GM12878 (cell line): ENCODE measurements at regions not wholly inside any gene's neighbourhood (a gene's known extent, or its start where the extent isn't known, plus 50 kb on each side); places are given as distances from the start of the nearest gene placed in this dataset.

Experiments used
- ATAC-seq: fragments of 200-7000 bp; cut with Tn5 transposase; 3 replicates; pipeline ENCODE4 v1.9.1; 2020; ENCODE audit warnings: mild to moderate bottlenecking, moderate library complexity
- BruUV-seq: library from RNA; stranded (reverse); fragments of 400-500 nt; replicated peaks from 2 replicates; lab custom pipeline; 2021; lab: Mats Ljungman, UMichigan
- CTCF ChIA-PET: fragments of 300-600 bp; sonication (Branson Sonifier 250); formaldehyde crosslinking; extraction: SDS; loops from one replicate; lab custom pipeline; 2021; ENCODE audit warnings: inconsistent platforms; lab: Yijun Ruan, JAX
- POLR2A ChIA-PET: fragments of 350-600 bp; formaldehyde crosslinking; extraction: SDS; loops from one replicate; lab custom pipeline; 2021; ENCODE audit warnings: inconsistent platforms; lab: Charles Lee
- RAD21 ChIA-PET: fragments of 300-600 bp; sonication (Branson Sonifier 250); formaldehyde crosslinking; loops from one replicate; lab custom pipeline; 2023; ENCODE audit warnings: antibody characterized with exemption; ENCODE audit not compliant: unreplicated experiment; lab: Charles Lee
- SMC1A ChIA-PET: fragments of 300-600 bp; sonication (Branson Sonifier 250); formaldehyde crosslinking; loops from one replicate; lab custom pipeline; 2023; ENCODE audit not compliant: unreplicated experiment, uncharacterized antibody; lab: Charles Lee
- DNase-seq: peaks from one replicate; pipeline ENCODE4 v3.0.0-alpha.2; 2011; ENCODE audit warnings: low read depth, low spot score
- FAIRE-seq: peaks from 3 replicates; lab custom pipeline; 2011; peaks lifted over from hg19 to GRCh38; lab: Jason Lieb, UNC
- H2AFZ ChIP-seq: 2 replicates; pipeline ENCODE4 v1.6.0; 2011; ENCODE audit warnings: low read depth, low read length, control low read depth; ENCODE audit not compliant: control insufficient read depth
- H3K27ac ChIP-seq: 2 replicates; pipeline ENCODE4 v1.5.1; 2011; ENCODE audit warnings: control low read depth; ENCODE audit not compliant: control insufficient read depth, insufficient read depth
- H3K27me3 ChIP-seq, 2 experiments: replicated peaks in 1 of 2; 2 replicates each; pipeline versions ENCODE4 v1.6.0 to v1.6.1; 2011; ENCODE audit warnings: low read length in 1 of 2; ENCODE audit not compliant: control insufficient read depth in 2 of 2, insufficient read depth in 2 of 2
- H3K36me3 ChIP-seq, 2 experiments: 2 replicates each; pipeline ENCODE4 v1.5.1; 2011; ENCODE audit warnings: low read length in 1 of 2; ENCODE audit not compliant: control insufficient read depth in 2 of 2, insufficient read depth in 2 of 2
- H3K4me1 ChIP-seq: 2 replicates; pipeline ENCODE4 v1.6.1; 2011; ENCODE audit warnings: mild to moderate bottlenecking, low read length, moderate library complexity, mixed read lengths; ENCODE audit not compliant: control insufficient read depth, insufficient read depth
- H3K4me2 ChIP-seq: 2 replicates; pipeline ENCODE4 v1.6.0; 2011; ENCODE audit warnings: control low read depth; ENCODE audit not compliant: control insufficient read depth, insufficient read depth
- H3K4me3 ChIP-seq: fragments of 200-600 bp; sonication (generic); 2 replicates; pipeline ENCODE4 v1.5.1; 2016
- H3K79me2 ChIP-seq: 2 replicates; pipeline ENCODE4 v1.6.0; 2011; ENCODE audit warnings: low read length; ENCODE audit not compliant: control insufficient read depth, insufficient read depth
- H3K9ac ChIP-seq: 2 replicates; pipeline ENCODE4 v1.8.0; 2011; ENCODE audit warnings: low read length, control low read depth, mixed read lengths; ENCODE audit not compliant: control insufficient read depth, insufficient read depth
- H3K9me3 ChIP-seq: replicated peaks from 3 replicates; pipeline ENCODE4 v1.5.1; 2011; ENCODE audit warnings: mild to moderate bottlenecking, low read length; ENCODE audit not compliant: control insufficient read depth, insufficient read depth
- H4K20me1 ChIP-seq: 2 replicates; pipeline ENCODE4 v1.6.0; 2011; ENCODE audit not compliant: control insufficient read depth, insufficient read depth
- CHD1 ChIP-seq: IDR thresholded peaks from 2 replicates; pipeline ENCODE4 v1.6.1; 2012; ENCODE audit warnings: low read depth, low read length, improper control_type of control experiment
- EZH2 ChIP-seq: IDR thresholded peaks from 2 replicates; pipeline ENCODE4 v1.6.1; 2012; ENCODE audit warnings: low read depth, mild to moderate bottlenecking, control low read depth, inconsistent platforms, low read length, borderline replicate concordance; ENCODE audit not compliant: control insufficient read depth
- HDGF ChIP-seq: fragments of 450-650 bp; IDR thresholded peaks from 2 replicates; pipeline ENCODE4 v1.6.1; 2016; ENCODE audit warnings: antibody characterized with exemption
- IRF4 ChIP-seq: IDR thresholded peaks from 2 replicates; pipeline ENCODE4 v1.6.1; 2011; ENCODE audit warnings: low read depth, low read length
- MYC ChIP-seq: IDR thresholded peaks from 2 replicates; pipeline ENCODE4 v1.6.1; 2011; ENCODE audit warnings: mild to moderate bottlenecking, low read length, moderate library complexity, inconsistent platforms; ENCODE audit not compliant: insufficient read depth, insufficient replicate concordance, insufficient read length, severe bottlenecking
- NR2F1 ChIP-seq: fragments of 450-650 bp; conservative IDR thresholded peaks from 2 replicates; pipeline ENCODE4 v1.6.1; 2017; ENCODE audit warnings: mild to moderate bottlenecking
- SP1 ChIP-seq: IDR thresholded peaks from one replicate; pipeline ENCODE4 v1.6.1; 2011; ENCODE audit warnings: low read depth, low read length
- WRNIP1 ChIP-seq: IDR thresholded peaks from 2 replicates; pipeline ENCODE4 v1.6.1; 2011; ENCODE audit warnings: low read depth, low read length, improper control_type of control experiment, borderline replicate concordance
- ZNF384 ChIP-seq: IDR thresholded peaks from 2 replicates; pipeline ENCODE4 v1.6.1; 2012; ENCODE audit warnings: low read depth, mild to moderate bottlenecking, low read length, improper control_type of control experiment, borderline replicate concordance
- WGBS: methylation state at CpG from one replicate; pipeline ENCODE4 v1.1.6; 2016; ENCODE audit warnings: low lambda C conversion rate; ENCODE audit not compliant: insufficient replicate concordance, insufficient coverage; ENCODE audit errors: missing lambda C conversion rate; 5-methylcytosine and 5-hydroxymethylcytosine counted together
- in situ Hi-C: fragments of 300-500 bp; cut with MboI; formaldehyde crosslinking; loops from 9 replicates; pipeline ENCODE4 v1.14.3; 2018; ENCODE audit warnings: mixed read lengths
- intact Hi-C: fragments of 100-400 bp; cut with micrococcal nuclease; formaldehyde crosslinking; loops from one replicate; pipeline ENCODE4 v1.14.2; 2022; ENCODE audit not compliant: unreplicated experiment
- TF ChIP-seq, protein P1 (sequence below): fragments of 150-350 bp; IDR thresholded peaks from 2 replicates; pipeline ENCODE4 v1.6.1; 2016; ENCODE audit warnings: low read depth, low read length
- TF ChIP-seq, protein P2 (sequence below): fragments of 450-650 bp; IDR thresholded peaks from 2 replicates; pipeline ENCODE4 v1.6.1; 2018; ENCODE audit warnings: mild to moderate bottlenecking, low read depth, moderate library complexity; ENCODE audit not compliant: partially characterized antibody
- TF ChIP-seq, protein P3 (sequence below): IDR thresholded peaks from 2 replicates; pipeline ENCODE4 v1.6.1; 2012; ENCODE audit warnings: low read length, inconsistent platforms
- TF ChIP-seq, protein P4 (sequence below): fragments of 450-650 bp; IDR thresholded peaks from 2 replicates; pipeline ENCODE4 v1.6.1; 2017; ENCODE audit warnings: borderline replicate concordance
- TF ChIP-seq, protein P5 (sequence below): IDR thresholded peaks from 2 replicates; pipeline ENCODE4 v1.6.1; 2011; ENCODE audit warnings: mild to moderate bottlenecking, low read depth, low read length, moderate library complexity; ENCODE audit not compliant: insufficient replicate concordance

DNA sequence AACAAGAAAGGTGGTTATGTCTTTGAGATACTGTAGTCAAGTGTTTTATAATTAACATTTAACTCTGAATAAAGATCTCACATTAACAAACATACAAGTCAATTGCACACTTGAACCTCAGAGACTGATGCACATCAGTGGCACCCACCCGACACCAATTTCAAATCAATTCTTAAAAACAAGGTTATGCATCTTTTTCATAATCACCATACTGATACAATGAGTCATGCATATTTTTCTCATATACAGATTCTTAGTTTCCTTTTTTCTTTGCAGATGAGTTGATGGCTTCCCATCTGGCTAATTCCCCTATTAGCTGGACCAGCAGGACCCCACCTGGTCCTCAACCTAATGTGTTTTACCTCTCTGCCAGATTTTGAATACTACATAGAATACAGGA, 136.2 kb upstream of the RPL34 start:
- no peak for ATAC-seq
- WGBS, result 0% methylated on average over 1 of the region's 1 CpG
- CTCF ChIA-PET, result no interaction called here
- in situ Hi-C loops, result no loop called here
- Histone ChIP-seq H2AFZ (no peak overlapping the region), H3K27ac (no peak overlapping the region)
- no peak for DNase-seq
- TF ChIP-seq, protein P1, sequence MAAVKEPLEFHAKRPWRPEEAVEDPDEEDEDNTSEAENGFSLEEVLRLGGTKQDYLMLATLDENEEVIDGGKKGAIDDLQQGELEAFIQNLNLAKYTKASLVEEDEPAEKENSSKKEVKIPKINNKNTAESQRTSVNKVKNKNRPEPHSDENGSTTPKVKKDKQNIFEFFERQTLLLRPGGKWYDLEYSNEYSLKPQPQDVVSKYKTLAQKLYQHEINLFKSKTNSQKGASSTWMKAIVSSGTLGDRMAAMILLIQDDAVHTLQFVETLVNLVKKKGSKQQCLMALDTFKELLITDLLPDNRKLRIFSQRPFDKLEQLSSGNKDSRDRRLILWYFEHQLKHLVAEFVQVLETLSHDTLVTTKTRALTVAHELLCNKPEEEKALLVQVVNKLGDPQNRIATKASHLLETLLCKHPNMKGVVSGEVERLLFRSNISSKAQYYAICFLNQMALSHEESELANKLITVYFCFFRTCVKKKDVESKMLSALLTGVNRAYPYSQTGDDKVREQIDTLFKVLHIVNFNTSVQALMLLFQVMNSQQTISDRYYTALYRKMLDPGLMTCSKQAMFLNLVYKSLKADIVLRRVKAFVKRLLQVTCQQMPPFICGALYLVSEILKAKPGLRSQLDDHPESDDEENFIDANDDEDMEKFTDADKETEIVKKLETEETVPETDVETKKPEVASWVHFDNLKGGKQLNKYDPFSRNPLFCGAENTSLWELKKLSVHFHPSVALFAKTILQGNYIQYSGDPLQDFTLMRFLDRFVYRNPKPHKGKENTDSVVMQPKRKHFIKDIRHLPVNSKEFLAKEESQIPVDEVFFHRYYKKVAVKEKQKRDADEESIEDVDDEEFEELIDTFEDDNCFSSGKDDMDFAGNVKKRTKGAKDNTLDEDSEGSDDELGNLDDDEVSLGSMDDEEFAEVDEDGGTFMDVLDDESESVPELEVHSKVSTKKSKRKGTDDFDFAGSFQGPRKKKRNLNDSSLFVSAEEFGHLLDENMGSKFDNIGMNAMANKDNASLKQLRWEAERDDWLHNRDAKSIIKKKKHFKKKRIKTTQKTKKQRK, result no peak
- no peak for TF ChIP-seq ZNF384
- no peak for TF ChIP-seq MYC
- TF ChIP-seq IRF4, result no peak
- TF ChIP-seq WRNIP1, result no peak
- TF ChIP-seq, protein P2, sequence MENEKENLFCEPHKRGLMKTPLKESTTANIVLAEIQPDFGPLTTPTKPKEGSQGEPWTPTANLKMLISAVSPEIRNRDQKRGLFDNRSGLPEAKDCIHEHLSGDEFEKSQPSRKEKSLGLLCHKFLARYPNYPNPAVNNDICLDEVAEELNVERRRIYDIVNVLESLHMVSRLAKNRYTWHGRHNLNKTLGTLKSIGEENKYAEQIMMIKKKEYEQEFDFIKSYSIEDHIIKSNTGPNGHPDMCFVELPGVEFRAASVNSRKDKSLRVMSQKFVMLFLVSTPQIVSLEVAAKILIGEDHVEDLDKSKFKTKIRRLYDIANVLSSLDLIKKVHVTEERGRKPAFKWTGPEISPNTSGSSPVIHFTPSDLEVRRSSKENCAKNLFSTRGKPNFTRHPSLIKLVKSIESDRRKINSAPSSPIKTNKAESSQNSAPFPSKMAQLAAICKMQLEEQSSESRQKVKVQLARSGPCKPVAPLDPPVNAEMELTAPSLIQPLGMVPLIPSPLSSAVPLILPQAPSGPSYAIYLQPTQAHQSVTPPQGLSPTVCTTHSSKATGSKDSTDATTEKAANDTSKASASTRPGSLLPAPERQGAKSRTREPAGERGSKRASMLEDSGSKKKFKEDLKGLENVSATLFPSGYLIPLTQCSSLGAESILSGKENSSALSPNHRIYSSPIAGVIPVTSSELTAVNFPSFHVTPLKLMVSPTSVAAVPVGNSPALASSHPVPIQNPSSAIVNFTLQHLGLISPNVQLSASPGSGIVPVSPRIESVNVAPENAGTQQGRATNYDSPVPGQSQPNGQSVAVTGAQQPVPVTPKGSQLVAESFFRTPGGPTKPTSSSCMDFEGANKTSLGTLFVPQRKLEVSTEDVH, result no peak
- TF ChIP-seq, protein P3, sequence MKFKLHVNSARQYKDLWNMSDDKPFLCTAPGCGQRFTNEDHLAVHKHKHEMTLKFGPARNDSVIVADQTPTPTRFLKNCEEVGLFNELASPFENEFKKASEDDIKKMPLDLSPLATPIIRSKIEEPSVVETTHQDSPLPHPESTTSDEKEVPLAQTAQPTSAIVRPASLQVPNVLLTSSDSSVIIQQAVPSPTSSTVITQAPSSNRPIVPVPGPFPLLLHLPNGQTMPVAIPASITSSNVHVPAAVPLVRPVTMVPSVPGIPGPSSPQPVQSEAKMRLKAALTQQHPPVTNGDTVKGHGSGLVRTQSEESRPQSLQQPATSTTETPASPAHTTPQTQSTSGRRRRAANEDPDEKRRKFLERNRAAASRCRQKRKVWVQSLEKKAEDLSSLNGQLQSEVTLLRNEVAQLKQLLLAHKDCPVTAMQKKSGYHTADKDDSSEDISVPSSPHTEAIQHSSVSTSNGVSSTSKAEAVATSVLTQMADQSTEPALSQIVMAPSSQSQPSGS, result no peak
- TF ChIP-seq, protein P4, sequence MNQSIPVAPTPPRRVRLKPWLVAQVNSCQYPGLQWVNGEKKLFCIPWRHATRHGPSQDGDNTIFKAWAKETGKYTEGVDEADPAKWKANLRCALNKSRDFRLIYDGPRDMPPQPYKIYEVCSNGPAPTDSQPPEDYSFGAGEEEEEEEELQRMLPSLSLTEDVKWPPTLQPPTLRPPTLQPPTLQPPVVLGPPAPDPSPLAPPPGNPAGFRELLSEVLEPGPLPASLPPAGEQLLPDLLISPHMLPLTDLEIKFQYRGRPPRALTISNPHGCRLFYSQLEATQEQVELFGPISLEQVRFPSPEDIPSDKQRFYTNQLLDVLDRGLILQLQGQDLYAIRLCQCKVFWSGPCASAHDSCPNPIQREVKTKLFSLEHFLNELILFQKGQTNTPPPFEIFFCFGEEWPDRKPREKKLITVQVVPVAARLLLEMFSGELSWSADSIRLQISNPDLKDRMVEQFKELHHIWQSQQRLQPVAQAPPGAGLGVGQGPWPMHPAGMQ, result no peak
- TF ChIP-seq HDGF, result no peak
- TF ChIP-seq EZH2, result no peak
- TF ChIP-seq SP1, result no peak
- no peak for TF ChIP-seq NR2F1
- TF ChIP-seq, protein P5, sequence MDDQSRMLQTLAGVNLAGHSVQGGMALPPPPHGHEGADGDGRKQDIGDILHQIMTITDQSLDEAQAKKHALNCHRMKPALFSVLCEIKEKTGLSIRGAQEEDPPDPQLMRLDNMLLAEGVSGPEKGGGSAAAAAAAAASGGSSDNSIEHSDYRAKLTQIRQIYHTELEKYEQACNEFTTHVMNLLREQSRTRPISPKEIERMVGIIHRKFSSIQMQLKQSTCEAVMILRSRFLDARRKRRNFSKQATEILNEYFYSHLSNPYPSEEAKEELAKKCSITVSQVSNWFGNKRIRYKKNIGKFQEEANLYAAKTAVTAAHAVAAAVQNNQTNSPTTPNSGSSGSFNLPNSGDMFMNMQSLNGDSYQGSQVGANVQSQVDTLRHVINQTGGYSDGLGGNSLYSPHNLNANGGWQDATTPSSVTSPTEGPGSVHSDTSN, result no peak
- no peak for TF ChIP-seq CHD1
- TF ChIP-seq, all 136 proteins: peak for 0
- H3K27me3 ChIP-seq, result no peaks in the 10 kb centered on the region
- no peak overlapping the region for H3K4me3 ChIP-seq
- no peaks in the 10 kb centered on the region for H3K36me3 ChIP-seq
- FAIRE-seq, result no peak
- no TSS peak for BruUV-seq
- ChIA-PET RAD21 (no interaction called here), SMC1A (no interaction called here), POLR2A (interaction anchor here (0.7 kb wide), 1 partner anchor 1179 kb away, joined by 3 read pairs; no protein-coding TSS in a partner anchor)
- no peak overlapping the region for H3K9ac ChIP-seq
- no peaks in the 10 kb centered on the region for H3K79me2 ChIP-seq
- intact Hi-C loops, result no loop called here
- no peaks in the 10 kb centered on the region for H4K20me1 ChIP-seq
- no peak overlapping the region for H3K4me2 ChIP-seq
- no peaks in the 10 kb centered on the region for H3K4me1 ChIP-seq
- H3K9me3 ChIP-seq, result no peaks in the 10 kb centered on the region
